SW 1271 (cell line): ENCODE measurements at regions not wholly inside any gene's neighbourhood (a gene's known extent, or its start where the extent isn't known, plus 50 kb on each side); places are given as distances from the start of the nearest gene placed in this dataset.
"Not testable (repeated sequence)": the region's sequence is repeated elsewhere in the genome, so short reads cannot be mapped to it uniquely, and the experiment has no call there.

Source experiments
- DNase-seq, 2 experiments: peaks; one replicate each; lab custom pipeline; 2025; lab: John Stamatoyannopoulos, UW

GRCh38 chr4:112076919-112077608, 68.2 kb upstream of the FAM241A start:
- no peak for DNase-seq

GRCh38 chr4:112077743-112078142, 67.5 kb upstream of the FAM241A start:
- DNase-seq, result no peak

- peak; percentile 73 to 92 for DNase-seq
Measured at GRCh38 chr4:112082954-112083586, 62.2 kb upstream of the FAM241A start.

GRCh38 chr4:112083587-112084347, 61.5 kb upstream of the FAM241A start:
- peak in 1 of 2 experiments; percentile 31 for DNase-seq

GRCh38 chr4:112085156-112086035, 59.9 kb upstream of the FAM241A start:
- no peak for DNase-seq

- no peak for DNase-seq
Measured at GRCh38 chr4:112086036-112086434, 59.2 kb upstream of the FAM241A start.

- not testable (repeated sequence) for DNase-seq
Measured at GRCh38 chr4:112086661-112087060, 58.6 kb upstream of the FAM241A start.

GRCh38 chr4:112092330-112092729, 52.9 kb upstream of the FAM241A start:
- DNase-seq, result not testable (repeated sequence)

- DNase-seq, result no peak
Measured at GRCh38 chr4:112093636-112094202, 51.5 kb upstream of the FAM241A start.

GRCh38 chr4:112094330-112094729, 50.9 kb upstream of the FAM241A start:
- no peak for DNase-seq
